ENCODE measurements at regions not wholly inside any gene's neighbourhood (a gene's known extent, or its start where the extent isn't known, plus 50 kb on each side); places are given as distances from the start of the nearest gene placed in this dataset.

DNA sequence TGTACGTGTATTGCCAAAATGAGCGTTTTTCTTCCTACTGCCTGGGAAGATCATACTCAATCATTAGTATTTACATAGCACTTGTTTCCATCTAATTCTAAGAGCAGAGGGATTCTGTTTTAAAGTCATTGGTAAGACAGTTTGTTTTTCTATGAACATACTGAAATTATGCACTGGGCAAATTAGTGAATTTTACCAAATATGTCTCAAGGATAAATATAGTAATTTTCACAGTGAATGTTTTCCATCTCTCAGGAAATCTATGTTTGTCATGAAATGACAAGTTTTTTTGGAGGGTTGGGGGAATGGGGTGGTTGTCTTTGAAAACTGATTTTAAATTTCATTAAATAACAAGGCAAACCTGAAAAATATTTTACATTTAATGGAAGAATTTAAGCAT, 441.3 kb upstream of the ARRDC3 start:
- no peak for TF ChIP-seq EZH2phosphoT487 (IDR thresholded peaks at IDR 0.05; ENCODE audit: low read depth)
- TF ChIP-seq, protein P1, sequence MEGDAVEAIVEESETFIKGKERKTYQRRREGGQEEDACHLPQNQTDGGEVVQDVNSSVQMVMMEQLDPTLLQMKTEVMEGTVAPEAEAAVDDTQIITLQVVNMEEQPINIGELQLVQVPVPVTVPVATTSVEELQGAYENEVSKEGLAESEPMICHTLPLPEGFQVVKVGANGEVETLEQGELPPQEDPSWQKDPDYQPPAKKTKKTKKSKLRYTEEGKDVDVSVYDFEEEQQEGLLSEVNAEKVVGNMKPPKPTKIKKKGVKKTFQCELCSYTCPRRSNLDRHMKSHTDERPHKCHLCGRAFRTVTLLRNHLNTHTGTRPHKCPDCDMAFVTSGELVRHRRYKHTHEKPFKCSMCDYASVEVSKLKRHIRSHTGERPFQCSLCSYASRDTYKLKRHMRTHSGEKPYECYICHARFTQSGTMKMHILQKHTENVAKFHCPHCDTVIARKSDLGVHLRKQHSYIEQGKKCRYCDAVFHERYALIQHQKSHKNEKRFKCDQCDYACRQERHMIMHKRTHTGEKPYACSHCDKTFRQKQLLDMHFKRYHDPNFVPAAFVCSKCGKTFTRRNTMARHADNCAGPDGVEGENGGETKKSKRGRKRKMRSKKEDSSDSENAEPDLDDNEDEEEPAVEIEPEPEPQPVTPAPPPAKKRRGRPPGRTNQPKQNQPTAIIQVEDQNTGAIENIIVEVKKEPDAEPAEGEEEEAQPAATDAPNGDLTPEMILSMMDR (IDR thresholded peaks at IDR 0.05; ENCODE audit: low read depth, low read length), result no peak
- H3K4me2 ChIP-seq (ENCODE audit: low read length), result no peak overlapping the region
- no peaks in the 10 kb centered on the region for H3K36me3 ChIP-seq (replicated peaks; ENCODE audit: low read depth, low read length)
- no peaks in the 10 kb centered on the region for H3K9me3 ChIP-seq (ENCODE audit: insufficient read depth, low read length)
- no peaks in the 10 kb centered on the region for H3K27me3 ChIP-seq (ENCODE audit: low read depth, low read length)
- no peaks in the 10 kb centered on the region for H3K4me1 ChIP-seq (ENCODE audit: low read length)
- no peak overlapping the region for H3K4me3 ChIP-seq (ENCODE audit: low read length)
- H4K20me1 ChIP-seq (ENCODE audit: insufficient read depth, low read length), result no peaks in the 10 kb centered on the region
- H3K27ac ChIP-seq (ENCODE audit: low read length), result no peak overlapping the region
- no peak overlapping the region for H2AFZ ChIP-seq (ENCODE audit: low read depth, low read length)
- no peak overlapping the region for H3K9ac ChIP-seq (ENCODE audit: low read length)
- H3K79me2 ChIP-seq (ENCODE audit: low read length), result no peaks in the 10 kb centered on the region

DNA sequence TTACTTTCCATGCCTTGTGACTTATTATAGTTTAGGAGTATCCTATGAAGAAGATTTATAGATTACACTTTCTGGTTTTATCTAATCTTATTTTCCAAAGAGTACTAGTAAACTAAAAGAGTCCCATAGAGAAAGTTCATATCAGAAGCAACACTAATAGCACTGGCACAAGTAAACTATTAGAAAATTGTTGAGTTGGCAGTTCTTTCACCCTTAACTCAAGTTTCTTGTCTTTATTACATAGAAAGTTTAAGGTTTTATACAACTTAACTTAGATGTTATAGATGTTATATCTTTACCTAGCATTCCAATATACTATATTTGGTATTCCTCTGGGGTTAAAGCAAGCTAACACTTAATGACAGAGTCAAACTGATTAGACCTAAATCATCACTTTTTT, 437.8 kb upstream of the ARRDC3 start:
- Histone ChIP-seq H3K79me2 (ENCODE audit: low read length) (no peaks in the 10 kb centered on the region), H3K27me3 (ENCODE audit: low read depth, low read length) (no peaks in the 10 kb centered on the region), H3K9me3 (ENCODE audit: insufficient read depth, low read length) (no peaks in the 10 kb centered on the region), H4K20me1 (ENCODE audit: insufficient read depth, low read length) (no peaks in the 10 kb centered on the region), H3K4me2 (ENCODE audit: low read length) (no peak overlapping the region), H2AFZ (ENCODE audit: low read depth, low read length) (no peak overlapping the region), H3K4me3 (ENCODE audit: low read length) (no peak overlapping the region), H3K27ac (ENCODE audit: low read length) (no peak overlapping the region), H3K4me1 (ENCODE audit: low read length) (no peaks in the 10 kb centered on the region), H3K36me3 (replicated peaks; ENCODE audit: low read depth, low read length) (no peaks in the 10 kb centered on the region), H3K9ac (ENCODE audit: low read length) (no peak overlapping the region)
- TF ChIP-seq EZH2phosphoT487 (IDR thresholded peaks at IDR 0.05; ENCODE audit: low read depth), result no peak
- TF ChIP-seq, protein P1 (IDR thresholded peaks at IDR 0.05; ENCODE audit: low read depth, low read length), result no peak

DNA sequence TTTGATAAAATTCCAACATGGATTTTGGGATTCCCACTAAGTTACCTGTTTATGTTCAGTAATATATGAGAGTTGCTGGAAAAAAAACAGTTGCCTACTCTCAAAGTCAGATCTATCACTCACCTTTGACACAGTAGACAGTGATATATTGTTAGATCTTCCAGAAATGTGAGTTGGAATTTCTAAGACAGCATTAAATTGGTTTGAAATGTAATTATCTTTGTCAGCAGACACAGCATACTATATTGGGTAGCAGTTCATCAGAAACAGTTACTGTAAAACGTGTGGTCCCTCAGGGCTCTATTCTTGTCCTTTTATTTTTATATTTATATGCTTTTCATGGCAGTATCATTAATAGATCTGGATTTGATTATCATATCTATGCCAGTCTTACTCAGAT, 433.6 kb upstream of the ARRDC3 start:
- Histone ChIP-seq H3K4me1 (ENCODE audit: low read length) (no peaks in the 10 kb centered on the region), H3K27me3 (ENCODE audit: low read depth, low read length) (no peaks in the 10 kb centered on the region)

DNA sequence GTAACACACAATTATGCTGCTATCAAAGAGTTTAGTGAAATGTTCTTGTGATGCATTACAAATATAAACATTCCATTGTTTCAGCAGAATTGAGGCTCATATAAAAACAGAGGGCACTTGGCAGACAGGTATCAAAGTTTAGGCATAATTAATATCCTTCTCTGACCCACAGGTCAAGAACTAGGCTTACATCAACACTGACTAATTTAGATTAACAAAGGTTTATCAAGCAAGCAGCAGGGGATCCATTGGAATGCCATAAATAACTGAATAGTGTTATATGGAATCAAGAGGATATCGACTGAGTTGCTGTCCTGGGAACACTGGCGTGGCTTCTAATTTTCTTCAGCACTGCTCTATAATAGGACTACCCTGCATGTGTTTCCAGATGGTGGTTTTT, 414.5 kb upstream of the ARRDC3 start:
- H3K9me3 ChIP-seq (ENCODE audit: insufficient read depth, low read length), result no peaks in the 10 kb centered on the region
- no peak overlapping the region for H3K4me2 ChIP-seq (ENCODE audit: low read length)
- H3K27ac ChIP-seq (ENCODE audit: low read length), result no peak overlapping the region
- H4K20me1 ChIP-seq (ENCODE audit: insufficient read depth, low read length), result no peaks in the 10 kb centered on the region
- H3K4me3 ChIP-seq (ENCODE audit: low read length), result no peak overlapping the region
- TF ChIP-seq EZH2phosphoT487 (IDR thresholded peaks at IDR 0.05; ENCODE audit: low read depth), result no peak
- TF ChIP-seq, protein P1 (IDR thresholded peaks at IDR 0.05; ENCODE audit: low read depth, low read length), result no peak
- H2AFZ ChIP-seq (ENCODE audit: low read depth, low read length), result no peak overlapping the region
- H3K4me1 ChIP-seq (ENCODE audit: low read length), result no peaks in the 10 kb centered on the region
- no peaks in the 10 kb centered on the region for H3K27me3 ChIP-seq (ENCODE audit: low read depth, low read length)
- H3K9ac ChIP-seq (ENCODE audit: low read length), result no peak overlapping the region
- H3K79me2 ChIP-seq (ENCODE audit: low read length), result no peaks in the 10 kb centered on the region
- no peaks in the 10 kb centered on the region for H3K36me3 ChIP-seq (replicated peaks; ENCODE audit: low read depth, low read length)

More for the DNA sequence above, 433.6 kb upstream of the ARRDC3 start:
- TF ChIP-seq, protein P1 (IDR thresholded peaks at IDR 0.05; ENCODE audit: low read depth, low read length), result no peak
- TF ChIP-seq EZH2phosphoT487 (IDR thresholded peaks at IDR 0.05; ENCODE audit: low read depth), result no peak
- H3K9me3 ChIP-seq (ENCODE audit: insufficient read depth, low read length), result no peaks in the 10 kb centered on the region
- no peak overlapping the region for H3K27ac ChIP-seq (ENCODE audit: low read length)
- H3K9ac ChIP-seq (ENCODE audit: low read length), result no peak overlapping the region
- no peak overlapping the region for H3K4me2 ChIP-seq (ENCODE audit: low read length)
- H4K20me1 ChIP-seq (ENCODE audit: insufficient read depth, low read length), result no peaks in the 10 kb centered on the region
- H3K79me2 ChIP-seq (ENCODE audit: low read length), result no peaks in the 10 kb centered on the region
- no peak overlapping the region for H2AFZ ChIP-seq (ENCODE audit: low read depth, low read length)
- no peaks in the 10 kb centered on the region for H3K36me3 ChIP-seq (replicated peaks; ENCODE audit: low read depth, low read length)
- no peak overlapping the region for H3K4me3 ChIP-seq (ENCODE audit: low read length)

All from OCI-LY3 (cell line).